RPMI8226 (cell line): ENCODE measurements at regions not wholly inside any gene's neighbourhood (a gene's known extent, or its start where the extent isn't known, plus 50 kb on each side); places are given as distances from the start of the nearest gene placed in this dataset.
A peak's percentile ranks its signal among the peaks of the same experiment; 100 is the strongest.
"Not testable (repeated sequence)": the region's sequence is repeated elsewhere in the genome, so short reads cannot be mapped to it uniquely, and the experiment has no call there.

Source experiments
- DNase-seq: peaks from one replicate; pipeline ENCODE4 v3.0.0-alpha.2; 2015

- no peak for DNase-seq
These were observed 560.4 kb upstream of the SYNCRIP start for GRCh38 chr6:86203044-86203443.

- no peak for DNase-seq
These were observed 551.1 kb upstream of the SYNCRIP start for GRCh38 chr6:86193821-86194220.

DNA sequence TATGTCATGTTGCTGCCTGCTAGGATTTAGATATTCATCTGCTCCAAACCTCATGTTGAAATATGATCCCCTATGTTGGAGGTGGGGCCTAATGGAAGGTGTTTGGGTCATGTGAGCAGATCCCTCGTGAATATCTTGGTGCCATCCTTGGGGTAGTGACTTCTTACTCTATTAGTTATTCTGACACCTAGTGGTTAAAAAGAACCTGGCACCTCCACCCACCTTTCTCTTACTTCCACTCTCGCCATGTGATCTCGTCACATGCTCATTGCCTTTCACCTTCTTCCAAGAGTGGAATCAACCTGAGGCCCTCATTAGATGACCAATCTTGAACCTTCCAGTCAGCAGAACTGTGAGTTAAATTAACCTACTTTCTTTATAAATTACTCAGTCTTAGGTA lies 549.4 kb upstream of the SYNCRIP start:
- peak; percentile 9 for DNase-seq

- peak; percentile 23 for DNase-seq
These were observed 532.5 kb upstream of the SYNCRIP start for GRCh38 chr6:86175149-86175548.

- DNase-seq: no peak
These were observed 512.2 kb upstream of the SYNCRIP start for GRCh38 chr6:86154852-86155251.

DNA sequence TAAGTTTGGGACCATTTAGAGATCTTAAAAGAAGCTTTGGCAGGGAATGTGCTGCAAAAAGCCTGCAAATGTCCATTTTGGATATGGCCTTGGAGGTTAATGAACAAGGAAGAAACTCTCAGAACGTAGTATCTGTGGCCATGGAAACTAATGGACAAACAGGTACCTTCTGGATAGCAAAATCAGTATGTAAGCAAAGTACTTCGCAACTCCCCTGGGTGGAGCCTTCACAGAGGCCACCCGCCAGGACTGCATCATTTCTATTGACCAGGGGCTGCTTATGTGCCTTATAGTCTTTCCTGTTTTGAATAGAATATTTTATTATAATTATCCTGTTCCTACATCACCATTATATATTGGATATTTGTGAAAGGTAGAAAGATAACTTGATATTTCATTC lies 510.8 kb upstream of the SYNCRIP start:
- no peak for DNase-seq

DNA sequence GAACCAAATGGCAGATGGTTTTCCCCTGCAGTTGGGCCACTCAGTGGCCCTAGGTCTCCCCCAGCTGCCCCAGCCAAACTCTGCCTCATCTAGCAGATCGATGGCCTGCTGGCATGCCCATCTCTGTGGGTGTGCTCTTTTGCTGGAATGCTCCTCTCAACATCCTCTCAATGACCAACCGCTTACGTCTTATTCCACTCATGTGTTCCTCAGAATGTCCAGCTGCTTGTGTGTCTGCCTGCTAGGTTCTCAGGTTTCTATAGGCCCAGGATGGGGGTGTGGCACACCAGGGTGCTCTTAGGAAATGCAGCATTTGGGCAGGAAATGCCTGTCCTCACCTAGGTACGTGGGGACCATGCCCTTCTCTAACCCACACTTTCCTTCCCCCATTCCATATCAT lies 509.9 kb upstream of the SYNCRIP start:
- no peak for DNase-seq

DNA sequence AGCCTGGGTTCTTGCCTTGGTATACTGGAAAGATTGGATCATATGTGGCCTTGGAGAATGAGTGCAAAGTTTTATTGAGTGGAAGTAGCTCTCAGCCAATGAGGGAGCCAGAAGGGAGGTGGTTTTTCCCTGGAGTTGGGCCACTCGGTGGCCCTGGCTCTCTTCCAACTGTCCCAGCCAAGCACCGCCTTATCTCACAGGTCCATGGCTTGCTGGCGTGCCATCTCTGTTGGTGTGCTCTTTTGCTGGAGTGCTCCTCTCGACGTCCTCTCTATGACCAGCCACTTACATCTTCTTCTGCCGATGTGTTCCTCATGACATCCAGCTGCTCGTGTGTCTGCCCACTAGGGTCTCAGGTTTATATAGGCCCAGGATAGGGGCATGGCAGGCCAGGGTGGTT lies 505.9 kb upstream of the SYNCRIP start:
- no peak for DNase-seq

DNA sequence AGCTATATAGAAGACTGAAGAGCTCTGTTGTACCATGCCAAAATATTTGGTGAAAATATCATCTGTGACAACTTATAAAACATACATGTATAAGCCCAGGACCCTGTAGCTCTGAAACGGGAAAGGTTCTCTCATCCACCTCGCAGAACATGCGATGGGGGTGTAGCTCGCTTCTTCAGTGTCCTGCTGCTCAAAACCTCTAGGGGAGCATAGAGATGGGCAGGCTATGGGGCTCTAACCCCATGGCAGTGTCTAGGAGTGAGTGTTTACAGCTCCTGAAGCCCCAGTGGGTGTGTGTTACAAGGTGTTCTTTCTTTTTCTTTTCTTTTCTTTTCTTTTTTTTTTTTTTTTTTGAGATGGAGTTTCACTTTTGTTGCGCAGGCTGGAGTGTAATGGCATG lies 505.2 kb upstream of the SYNCRIP start:
- DNase-seq: no peak

GRCh38 chr6:86147311-86147710 lies 504.6 kb upstream of the SYNCRIP start:
- DNase-seq: no peak

DNA sequence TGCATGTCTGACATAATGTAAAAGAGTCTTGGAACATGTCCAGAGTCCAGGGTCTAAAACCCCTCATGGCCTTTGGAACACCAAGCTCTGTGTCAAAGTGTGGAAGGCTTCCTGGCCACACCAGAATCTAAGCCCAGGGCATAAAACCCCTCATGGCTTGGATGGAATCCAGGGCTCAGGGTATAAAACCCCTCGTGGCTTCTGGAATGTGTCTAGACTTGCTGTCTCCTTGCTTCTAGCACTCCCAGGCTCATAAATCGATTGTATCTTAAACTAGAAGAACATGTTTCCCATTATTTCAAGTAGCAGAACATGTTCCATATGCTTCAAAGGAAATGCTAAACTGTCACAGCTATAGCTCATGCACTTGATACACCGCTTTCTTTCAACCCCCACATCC lies 504.1 kb upstream of the SYNCRIP start:
- DNase-seq: not testable (repeated sequence)

- DNase-seq: no peak
These were observed 499.6 kb upstream of the SYNCRIP start for GRCh38 chr6:86142326-86142725.

GRCh38 chr6:86128130-86128814 lies 485.6 kb upstream of the SYNCRIP start:
- DNase-seq: no peak

DNA sequence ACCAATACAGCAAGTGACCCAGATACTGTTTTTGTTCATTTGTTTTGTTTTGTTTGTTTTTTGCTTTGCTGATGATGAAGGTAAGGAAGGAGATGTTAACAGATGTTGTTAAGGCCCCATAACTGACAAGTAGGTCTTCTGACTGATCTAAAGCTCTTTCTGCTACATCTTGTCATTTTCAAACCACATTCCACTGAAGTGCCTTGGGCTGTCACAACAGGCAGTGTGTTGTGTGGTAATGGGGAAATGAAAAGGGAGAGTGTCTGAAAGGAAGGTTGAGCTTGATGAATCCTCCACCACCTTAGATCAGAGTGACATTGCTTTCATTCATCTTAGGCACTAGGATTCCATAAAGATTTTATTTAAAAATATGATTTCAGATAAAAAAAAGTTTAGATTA lies 479.4 kb upstream of the SYNCRIP start:
- no peak for DNase-seq

- DNase-seq: no peak
These were observed 475.6 kb upstream of the SYNCRIP start for GRCh38 chr6:86118271-86118670.

DNA sequence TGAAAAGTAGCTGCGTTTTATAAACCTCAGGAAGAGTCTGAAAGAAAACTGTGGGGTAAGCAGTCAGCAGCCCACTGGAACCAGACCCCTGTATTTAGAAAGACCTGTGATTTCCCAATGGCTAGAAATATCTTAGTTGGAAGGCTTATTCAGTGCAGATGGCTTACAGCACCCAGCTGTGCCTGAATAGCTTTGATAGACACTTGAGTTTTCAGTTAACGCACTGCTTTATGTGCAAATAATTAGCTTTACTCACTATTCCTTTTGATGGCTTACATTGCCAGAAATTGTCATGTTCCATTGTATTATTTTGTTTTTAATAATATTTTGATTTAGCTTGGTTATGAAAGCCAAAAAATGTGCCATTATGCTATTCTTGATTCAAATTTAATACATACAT lies 465.3 kb upstream of the SYNCRIP start:
- no peak for DNase-seq

- no peak for DNase-seq
These were observed 445.3 kb upstream of the SYNCRIP start for GRCh38 chr6:86087954-86088353.

DNA sequence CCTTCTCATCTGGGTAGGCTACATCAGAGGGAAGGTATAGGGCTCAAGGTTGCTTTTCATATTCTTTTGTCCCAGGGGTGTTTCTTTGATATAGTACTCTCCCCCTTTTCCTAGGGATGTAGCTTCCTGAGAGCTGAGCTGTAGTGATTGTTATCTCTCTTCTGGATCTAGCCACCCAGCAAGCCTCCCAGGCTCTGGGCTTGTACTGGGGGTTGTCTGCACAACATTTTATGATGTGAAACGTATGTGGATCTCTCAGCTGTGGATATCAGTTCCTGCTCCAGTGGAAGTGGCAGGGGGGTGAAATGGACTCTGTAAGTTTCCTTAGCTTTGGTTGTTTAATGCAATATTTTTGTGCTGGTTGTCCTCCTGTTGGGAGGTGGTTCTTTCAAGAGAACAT lies 437.3 kb upstream of the SYNCRIP start:
- DNase-seq: no peak

DNA sequence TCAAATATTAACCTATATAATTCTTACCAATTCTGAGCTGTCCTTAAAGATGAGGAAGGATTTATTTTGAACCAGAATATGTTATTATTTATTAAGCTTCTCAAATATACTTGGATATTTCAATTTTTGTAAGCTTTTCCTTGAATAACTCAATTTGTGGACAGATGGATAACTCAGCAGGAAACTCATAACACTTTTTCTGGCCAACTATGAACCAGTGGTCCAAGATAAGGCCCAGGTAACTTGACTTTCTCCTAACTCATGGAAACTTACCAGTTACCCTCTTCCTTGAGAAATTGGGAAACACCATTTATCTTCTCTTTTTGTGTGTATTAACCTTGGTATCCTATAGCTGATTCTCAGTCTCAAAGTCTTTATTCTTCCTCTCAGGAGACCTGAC lies 427.5 kb upstream of the SYNCRIP start:
- DNase-seq: no peak

DNA sequence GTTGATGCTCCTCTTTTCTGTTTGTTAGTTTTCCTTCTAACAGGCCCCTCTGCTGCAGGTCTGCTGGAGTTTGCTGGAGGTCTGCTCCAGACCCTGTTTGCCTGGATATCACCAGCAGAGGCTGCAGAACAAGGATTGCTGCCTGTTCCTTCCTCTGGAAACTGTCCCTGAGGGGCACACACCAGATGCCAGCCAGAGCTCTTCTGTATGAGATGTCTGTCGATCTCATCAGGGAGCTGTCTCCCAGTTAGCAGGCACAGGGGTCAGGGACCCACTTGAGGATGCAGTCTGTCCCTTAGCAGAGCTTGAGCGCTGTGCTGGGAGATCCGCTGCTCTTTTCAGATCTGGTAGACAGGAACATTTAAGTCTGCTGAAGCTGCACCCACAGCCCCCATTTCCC lies 422.3 kb upstream of the SYNCRIP start:
- DNase-seq: not testable (repeated sequence)

- DNase-seq: not testable (repeated sequence)
These were observed 414.8 kb upstream of the SYNCRIP start for GRCh38 chr6:86057293-86057980.

GRCh38 chr6:86045038-86045437 lies 402.4 kb upstream of the SYNCRIP start:
- no peak for DNase-seq

DNA sequence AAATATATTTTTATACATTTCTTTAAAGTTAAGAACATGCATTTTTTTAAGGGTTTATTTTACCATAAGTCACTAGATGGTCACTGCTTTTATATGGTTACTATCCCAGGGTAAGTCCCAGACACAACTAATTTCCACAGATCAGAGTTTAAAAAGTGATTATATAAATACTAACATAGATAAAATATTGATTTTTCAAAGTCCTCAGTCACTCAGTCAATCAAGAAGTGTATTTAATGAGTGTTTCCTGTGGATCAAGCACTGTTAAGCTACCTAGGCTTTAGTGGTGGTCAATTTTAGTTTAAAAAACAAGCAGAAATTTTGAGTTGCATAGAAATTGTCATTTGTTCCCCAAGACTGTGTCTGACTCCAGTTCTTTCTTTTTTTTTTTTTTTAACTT lies 399.5 kb upstream of the SYNCRIP start:
- DNase-seq: no peak

- no peak for DNase-seq
These were observed 389.0 kb upstream of the SYNCRIP start for GRCh38 chr6:86031713-86032112.

- no peak for DNase-seq
These were observed 388.2 kb upstream of the SYNCRIP start for GRCh38 chr6:86030875-86031274.
